Activated naive CD4-positive, alpha-beta T cell treated with anti-CD3 and anti-CD28 coated beads for 36 hours (primary cell): ENCODE measurements at regions not wholly inside any gene's neighbourhood (a gene's known extent, or its start where the extent isn't known, plus 50 kb on each side); places are given as distances from the start of the nearest gene placed in this dataset.

Experiments used
- CTCF ChIA-PET: fragments of 350-600 bp; sonication (Branson Sonifier 250); formaldehyde crosslinking; loops from one replicate; lab custom pipeline; 2021; ENCODE audit warnings: antibody characterized with exemption; lab: Charles Lee
- DNase-seq: peaks from one replicate; pipeline ENCODE4 v3.0.0-alpha.2; 2020
- H3K27ac Mint-ChIP-seq: one replicate; pipeline ENCODE4 v1.8.0; 2021; ENCODE audit warnings: mild to moderate bottlenecking, mixed read lengths
- H3K27me3 Mint-ChIP-seq: one replicate; pipeline ENCODE4 v1.8.0; 2021; ENCODE audit warnings: low read depth, mixed read lengths
- H3K36me3 Mint-ChIP-seq: one replicate; pipeline ENCODE4 v1.8.0; 2021; ENCODE audit warnings: low read depth, mixed read lengths
- H3K4me1 Mint-ChIP-seq: one replicate; pipeline ENCODE4 v1.8.0; 2021; ENCODE audit warnings: low read depth, mixed read lengths
- H3K4me3 Mint-ChIP-seq: one replicate; pipeline ENCODE4 v1.8.0; 2021; ENCODE audit warnings: mild to moderate bottlenecking, moderate library complexity, mixed read lengths
- H3K9me3 Mint-ChIP-seq: one replicate; pipeline ENCODE4 v1.8.0; 2021; ENCODE audit warnings: mixed read lengths
- intact Hi-C: fragments of 100-400 bp; cut with micrococcal nuclease; formaldehyde crosslinking; loops from one replicate; pipeline ENCODE4 v1.15.1; 2023

DNA sequence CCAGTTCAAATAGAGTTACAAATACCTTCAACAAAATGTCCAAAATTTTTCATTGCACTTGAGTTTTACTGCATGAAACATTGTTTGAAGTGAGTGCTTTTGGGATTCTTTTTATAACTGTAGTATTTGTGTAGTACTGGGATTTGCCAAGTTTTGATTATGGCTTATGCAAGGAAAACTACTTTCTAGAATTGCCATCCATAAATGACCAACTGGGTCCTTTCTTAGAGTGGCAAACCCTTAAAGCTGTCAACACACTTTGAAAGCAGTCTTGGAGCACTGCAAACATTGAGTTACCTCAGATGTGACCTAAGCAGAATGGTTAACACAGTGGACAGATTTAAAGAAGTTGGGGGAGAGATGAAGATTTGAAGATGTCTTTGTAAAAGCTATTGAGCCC, 379.6 kb upstream of the ZNF608 start:
- H3K4me1 Mint-ChIP-seq = no peaks in the 10 kb centered on the region
- CTCF ChIA-PET = no interaction called here
- no peak for DNase-seq

DNA sequence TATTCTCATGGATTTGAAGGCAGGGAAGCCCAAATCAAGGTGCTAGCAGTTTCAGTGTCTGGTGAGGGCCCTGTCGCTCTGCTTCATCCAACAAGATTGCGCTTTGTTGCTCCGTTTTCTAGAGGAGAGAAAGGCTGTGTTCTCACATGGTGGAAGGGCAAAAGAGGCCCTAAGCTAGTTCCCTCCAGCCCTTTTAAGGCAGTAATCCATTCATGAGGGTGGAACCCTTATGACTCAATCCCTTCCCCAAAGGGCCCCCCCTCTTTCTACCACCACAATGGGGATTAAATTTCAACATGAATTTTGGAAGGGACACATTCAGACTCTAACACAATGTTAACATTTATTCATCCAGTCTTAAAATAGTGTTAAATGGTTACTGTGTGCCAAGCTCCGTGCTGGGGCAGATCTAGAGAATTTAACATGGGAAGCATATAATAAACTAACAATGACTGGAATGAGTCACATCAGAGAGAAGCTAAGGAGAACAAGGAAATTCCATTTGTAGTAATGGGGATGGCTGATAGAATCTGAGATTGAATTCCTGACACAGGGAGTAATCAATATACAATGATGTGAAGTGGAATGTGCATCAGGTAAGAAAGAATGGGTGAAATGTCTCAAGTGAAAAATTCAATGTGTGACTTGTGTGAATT, 382.8 kb upstream of the ZNF608 start:
- Mint-ChIP-seq H3K4me1 (no peaks in the 10 kb centered on the region), H3K27ac (no peak overlapping the region), H3K36me3 (no peaks in the 10 kb centered on the region), H3K9me3 (peaks cover 1% of the 10 kb centered on the region), H3K27me3 (no peaks in the 10 kb centered on the region), H3K4me3 (no peak overlapping the region)
- intact Hi-C loops = no loop called here
- DNase-seq = no peak
- CTCF ChIA-PET = no interaction called here

More for the DNA sequence above, 379.6 kb upstream of the ZNF608 start:
- H3K4me3 Mint-ChIP-seq = no peak overlapping the region
- H3K9me3 Mint-ChIP-seq = no peaks in the 10 kb centered on the region
- H3K27me3 Mint-ChIP-seq = no peaks in the 10 kb centered on the region
- no peak overlapping the region for H3K27ac Mint-ChIP-seq
- no peaks in the 10 kb centered on the region for H3K36me3 Mint-ChIP-seq
- intact Hi-C loops = no loop called here

DNA sequence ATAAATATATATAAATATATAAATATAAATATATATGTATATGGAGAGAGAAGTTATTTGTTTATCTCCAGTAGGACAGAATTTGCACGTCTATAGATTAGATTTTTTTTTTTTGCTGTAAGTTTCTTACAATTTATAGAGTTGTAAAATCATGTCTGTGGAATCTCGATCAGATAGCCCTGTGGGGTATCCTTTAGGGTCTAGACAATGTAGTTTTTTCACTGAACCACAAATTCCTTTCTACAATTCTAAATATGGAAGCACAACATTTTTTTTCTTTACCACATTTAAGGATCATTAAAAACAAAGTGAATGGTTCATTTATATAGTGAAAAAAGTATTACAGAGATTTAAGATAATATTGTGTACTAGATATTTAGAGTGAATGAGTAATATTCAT, 384.2 kb upstream of the ZNF608 start:
- DNase-seq = no peak
- no peaks in the 10 kb centered on the region for H3K4me1 Mint-ChIP-seq
- H3K27me3 Mint-ChIP-seq = no peaks in the 10 kb centered on the region
- CTCF ChIA-PET = no interaction called here
- intact Hi-C loops = no loop called here
- H3K9me3 Mint-ChIP-seq = peaks cover 1% of the 10 kb centered on the region
- no peaks in the 10 kb centered on the region for H3K36me3 Mint-ChIP-seq
- no peak overlapping the region for H3K4me3 Mint-ChIP-seq
- H3K27ac Mint-ChIP-seq = no peak overlapping the region

DNA sequence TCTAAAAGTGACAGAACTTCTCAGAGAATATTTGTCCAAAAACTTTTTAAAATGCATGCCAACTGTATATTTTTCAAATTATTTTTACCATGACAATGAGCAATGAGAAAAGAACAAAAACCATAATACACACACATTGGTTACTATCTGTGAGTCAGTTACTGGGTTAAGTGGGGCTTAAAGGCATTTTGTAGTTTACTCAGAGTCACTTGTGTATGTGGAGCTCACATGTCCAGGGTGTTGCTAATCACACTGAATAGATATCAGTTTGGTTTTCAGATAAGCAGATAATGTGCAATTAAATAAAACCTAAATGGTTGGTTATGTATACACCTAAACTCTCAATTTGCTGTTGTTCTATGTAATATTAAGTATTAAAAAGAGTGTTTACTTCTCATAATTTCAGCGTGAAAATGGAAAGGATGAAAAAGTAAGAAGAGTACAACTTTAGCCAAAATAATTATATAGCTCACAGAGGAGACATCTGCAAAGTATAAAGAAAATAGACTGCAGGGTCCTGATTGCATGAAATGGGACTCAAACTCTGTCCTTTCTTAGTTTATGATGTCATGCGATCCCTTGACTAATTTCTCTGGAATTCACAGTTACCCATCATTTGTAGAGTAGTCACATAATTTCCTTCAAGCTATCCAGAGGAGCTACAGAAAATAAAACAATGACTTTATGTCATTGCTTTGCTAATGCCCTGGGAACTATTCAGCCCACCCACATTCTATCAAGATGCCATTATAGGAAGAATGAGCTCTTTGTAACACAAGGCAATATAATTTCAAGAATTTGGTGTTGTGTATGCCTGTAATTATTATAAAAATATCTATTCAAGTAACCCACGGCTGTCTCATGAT, 388.0 kb upstream of the ZNF608 start:
- Mint-ChIP-seq H3K36me3 (no peaks in the 10 kb centered on the region), H3K4me3 (no peak overlapping the region), H3K27ac (no peak overlapping the region), H3K27me3 (no peaks in the 10 kb centered on the region), H3K9me3 (peaks cover 3% of the 10 kb centered on the region), H3K4me1 (no peaks in the 10 kb centered on the region)
- intact Hi-C loops = no loop called here
- no peak for DNase-seq
- CTCF ChIA-PET = no interaction called here

DNA sequence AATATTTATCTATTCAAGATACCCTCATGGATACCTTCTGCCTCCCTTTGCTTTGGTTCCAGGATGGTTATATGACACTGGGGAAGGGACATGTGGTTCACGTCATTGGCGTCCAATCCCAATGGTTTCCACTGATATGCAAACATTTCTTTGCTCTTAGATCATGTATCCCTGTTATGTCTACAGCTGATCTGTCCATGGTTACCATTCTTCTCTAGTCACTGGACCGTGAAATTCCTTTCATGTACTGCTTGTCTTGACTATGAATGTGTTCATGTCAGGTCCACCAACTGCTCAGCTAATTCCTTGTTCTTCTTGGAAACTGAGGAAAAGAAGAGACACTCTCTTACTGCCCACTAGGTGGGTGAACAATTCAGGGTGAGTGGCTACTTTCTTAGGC, 391.1 kb upstream of the ZNF608 start:
- DNase-seq = no peak
- no peaks in the 10 kb centered on the region for H3K4me1 Mint-ChIP-seq
- no peaks in the 10 kb centered on the region for H3K27me3 Mint-ChIP-seq
- intact Hi-C loops = no loop called here
- peaks cover 3% of the 10 kb centered on the region for H3K9me3 Mint-ChIP-seq
- no peak overlapping the region for H3K4me3 Mint-ChIP-seq
- no peaks in the 10 kb centered on the region for H3K36me3 Mint-ChIP-seq
- no peak overlapping the region for H3K27ac Mint-ChIP-seq
- CTCF ChIA-PET = interaction anchor here (0.6 kb wide), 1 partner anchor 9 kb away, joined by 3 read pairs; no protein-coding TSS in a partner anchor

DNA sequence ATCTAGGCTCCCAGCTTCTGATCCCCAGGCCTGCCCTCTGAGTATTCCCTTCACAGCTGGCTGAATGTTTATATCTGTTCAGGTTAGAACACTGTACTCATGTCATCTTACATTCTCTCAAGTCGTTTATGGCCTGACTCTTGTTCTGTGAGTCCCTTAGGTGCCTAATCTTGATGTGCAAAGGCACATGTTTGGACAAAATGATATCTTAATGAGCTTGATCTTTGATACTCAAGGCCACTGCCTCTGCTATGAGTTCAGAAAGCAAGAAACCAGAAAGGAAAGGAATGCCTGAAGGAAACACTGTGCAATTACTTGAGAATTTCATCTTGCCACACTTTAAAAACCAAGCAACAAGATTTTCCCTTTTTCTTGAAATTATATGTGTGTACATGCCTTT, 391.8 kb upstream of the ZNF608 start:
- intact Hi-C loops = no loop called here
- no peak for DNase-seq
- Mint-ChIP-seq H3K27ac (no peak overlapping the region), H3K4me3 (no peak overlapping the region), H3K27me3 (no peaks in the 10 kb centered on the region), H3K36me3 (no peaks in the 10 kb centered on the region), H3K4me1 (no peaks in the 10 kb centered on the region), H3K9me3 (peaks cover 2% of the 10 kb centered on the region)
- CTCF ChIA-PET = interaction anchor here (0.6 kb wide), 1 partner anchor 411 kb away, joined by 3 read pairs; no protein-coding TSS in a partner anchor

DNA sequence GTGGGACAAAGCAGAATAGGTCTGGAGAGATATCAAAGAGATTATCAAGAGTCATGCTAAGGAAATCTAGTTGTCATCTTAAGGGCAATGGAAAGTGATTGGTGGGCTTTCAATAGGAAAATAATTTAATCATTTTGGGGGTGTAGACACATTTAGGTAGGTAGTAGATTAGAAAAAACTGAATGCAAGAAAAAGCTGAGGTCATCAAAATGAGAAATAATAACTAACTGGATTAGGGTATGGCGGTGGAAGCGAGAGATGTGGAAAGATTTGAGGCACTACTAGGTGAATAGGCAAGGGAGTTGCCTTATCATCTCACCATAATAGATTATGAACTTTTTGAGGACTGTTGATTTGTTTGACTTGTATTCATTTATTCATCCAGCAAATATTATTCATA, 393.2 kb upstream of the ZNF608 start:
- Mint-ChIP-seq H3K27ac (no peak overlapping the region), H3K36me3 (no peaks in the 10 kb centered on the region), H3K4me1 (no peaks in the 10 kb centered on the region), H3K27me3 (no peaks in the 10 kb centered on the region), H3K9me3 (peaks cover 2% of the 10 kb centered on the region), H3K4me3 (no peak overlapping the region)
- DNase-seq = no peak
- intact Hi-C loops = no loop called here
- CTCF ChIA-PET = no interaction called here

DNA sequence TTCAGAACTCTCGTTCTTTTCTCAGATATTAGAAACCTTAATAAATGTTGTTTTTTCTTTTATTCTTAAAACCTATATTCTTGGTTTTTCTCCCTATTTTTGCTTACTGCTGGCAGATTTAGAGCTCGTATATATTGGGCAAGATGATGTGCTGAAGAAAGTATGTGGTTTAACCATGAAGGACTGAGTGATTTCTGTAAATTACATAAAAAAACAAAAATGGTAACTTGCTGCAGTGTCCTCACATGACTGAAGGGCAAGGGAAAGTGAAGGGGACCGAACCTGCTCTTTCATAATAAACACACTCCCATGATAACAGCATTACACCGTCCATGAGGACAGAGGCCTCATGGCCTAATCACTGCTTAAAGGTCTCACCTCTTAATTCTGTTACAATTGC, 393.8 kb upstream of the ZNF608 start:
- Mint-ChIP-seq H3K9me3 (peaks cover 2% of the 10 kb centered on the region), H3K27ac (no peak overlapping the region), H3K4me3 (no peak overlapping the region), H3K27me3 (no peaks in the 10 kb centered on the region), H3K4me1 (no peaks in the 10 kb centered on the region), H3K36me3 (no peaks in the 10 kb centered on the region)
- intact Hi-C loops = no loop called here
- DNase-seq = no peak
- CTCF ChIA-PET = no interaction called here

DNA sequence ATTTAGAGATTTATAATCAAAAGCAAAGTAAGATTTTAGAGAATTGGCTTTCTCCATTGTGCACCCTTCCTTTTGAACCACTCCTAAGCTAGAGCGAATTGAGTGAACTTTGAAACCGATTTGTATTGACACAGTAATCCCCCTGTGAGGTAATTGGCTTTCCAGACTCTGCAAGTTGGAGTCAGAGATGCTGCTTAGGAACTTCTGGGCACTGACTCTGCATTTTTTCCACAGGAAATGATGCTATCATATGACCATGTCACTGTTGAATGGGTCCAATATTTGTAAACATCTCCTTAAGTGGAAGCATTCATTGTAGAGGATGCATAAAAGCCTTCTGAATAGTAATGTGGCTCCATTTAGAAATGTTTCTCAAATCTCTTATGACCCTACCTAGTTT, 394.4 kb upstream of the ZNF608 start:
- no peaks in the 10 kb centered on the region for H3K27me3 Mint-ChIP-seq
- intact Hi-C loops = no loop called here
- no peak overlapping the region for H3K27ac Mint-ChIP-seq
- no peak for DNase-seq
- peaks cover 2% of the 10 kb centered on the region for H3K9me3 Mint-ChIP-seq
- no peaks in the 10 kb centered on the region for H3K4me1 Mint-ChIP-seq
- no peak overlapping the region for H3K4me3 Mint-ChIP-seq
- CTCF ChIA-PET = no interaction called here
- H3K36me3 Mint-ChIP-seq = no peaks in the 10 kb centered on the region

DNA sequence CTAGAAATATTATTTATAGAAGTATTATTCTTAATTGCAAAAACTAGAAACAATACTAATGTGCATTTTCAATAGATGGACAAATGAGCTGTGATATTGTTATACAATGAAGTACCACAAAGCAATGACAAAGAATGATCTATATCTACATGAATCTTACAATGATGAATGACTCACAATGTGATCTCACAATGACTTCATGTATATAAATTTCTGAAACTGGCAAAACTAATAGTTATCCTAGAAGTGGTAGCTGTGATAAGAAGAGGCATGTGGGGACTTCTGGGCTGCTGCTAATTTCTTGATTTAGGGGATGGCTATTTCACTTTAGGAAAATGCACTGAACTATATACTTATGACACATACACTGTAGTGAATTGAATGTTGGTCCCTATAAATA, 396.0 kb upstream of the ZNF608 start:
- Mint-ChIP-seq H3K4me3 (no peak overlapping the region), H3K27me3 (no peaks in the 10 kb centered on the region), H3K27ac (no peak overlapping the region), H3K36me3 (no peaks in the 10 kb centered on the region), H3K4me1 (no peaks in the 10 kb centered on the region), H3K9me3 (peaks cover 2% of the 10 kb centered on the region)
- no peak for DNase-seq
- intact Hi-C loops = no loop called here
- CTCF ChIA-PET = no interaction called here

DNA sequence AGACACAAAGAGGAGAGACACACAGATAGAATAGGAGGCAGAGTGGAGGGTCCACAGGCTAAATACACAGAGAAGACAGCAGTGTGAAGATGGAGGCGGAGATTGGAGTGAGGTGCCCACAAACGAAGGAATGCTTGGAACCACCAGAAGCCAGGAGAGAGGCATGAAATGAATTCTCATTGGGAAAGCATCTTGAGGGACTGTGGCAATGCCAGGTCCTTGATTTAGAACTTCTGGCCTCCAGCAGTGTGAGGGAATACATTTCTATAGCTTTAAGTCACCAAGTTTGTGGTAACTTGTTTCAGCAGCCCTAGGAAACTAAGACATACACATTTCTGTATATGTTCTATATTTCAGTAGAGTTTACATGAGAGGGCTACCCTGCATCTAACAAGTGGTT, 396.6 kb upstream of the ZNF608 start:
- CTCF ChIA-PET = no interaction called here
- peaks cover 2% of the 10 kb centered on the region for H3K9me3 Mint-ChIP-seq
- H3K27me3 Mint-ChIP-seq = no peaks in the 10 kb centered on the region
- no peak overlapping the region for H3K4me3 Mint-ChIP-seq
- H3K36me3 Mint-ChIP-seq = no peaks in the 10 kb centered on the region
- DNase-seq = no peak
- intact Hi-C loops = no loop called here
- H3K4me1 Mint-ChIP-seq = no peaks in the 10 kb centered on the region
- H3K27ac Mint-ChIP-seq = no peak overlapping the region

DNA sequence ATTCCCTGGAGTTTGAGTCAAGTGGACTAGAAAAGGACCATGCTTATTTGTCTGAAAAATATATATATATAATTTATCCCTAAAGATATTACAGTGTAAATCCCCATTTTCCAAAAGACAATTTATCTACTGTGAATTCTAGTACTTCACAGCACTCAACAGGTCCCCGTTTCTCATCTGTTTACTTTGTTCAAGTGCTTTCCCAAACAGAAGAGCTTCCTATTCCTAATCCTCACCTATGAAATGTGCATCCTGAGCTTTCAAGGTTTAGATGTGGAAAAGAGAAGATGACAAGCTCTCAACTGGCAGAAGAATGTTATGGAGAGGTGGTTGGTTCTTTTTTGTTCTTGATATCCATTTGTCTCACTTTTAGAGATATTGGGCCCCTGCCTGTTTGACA, 401.6 kb upstream of the ZNF608 start:
- no peak for DNase-seq
- H3K27ac Mint-ChIP-seq = no peak overlapping the region
- H3K27me3 Mint-ChIP-seq = no peaks in the 10 kb centered on the region
- CTCF ChIA-PET = no interaction called here
- H3K4me1 Mint-ChIP-seq = no peaks in the 10 kb centered on the region
- no peaks in the 10 kb centered on the region for H3K36me3 Mint-ChIP-seq
- intact Hi-C loops = no loop called here
- H3K4me3 Mint-ChIP-seq = no peak overlapping the region
- no peaks in the 10 kb centered on the region for H3K9me3 Mint-ChIP-seq

DNA sequence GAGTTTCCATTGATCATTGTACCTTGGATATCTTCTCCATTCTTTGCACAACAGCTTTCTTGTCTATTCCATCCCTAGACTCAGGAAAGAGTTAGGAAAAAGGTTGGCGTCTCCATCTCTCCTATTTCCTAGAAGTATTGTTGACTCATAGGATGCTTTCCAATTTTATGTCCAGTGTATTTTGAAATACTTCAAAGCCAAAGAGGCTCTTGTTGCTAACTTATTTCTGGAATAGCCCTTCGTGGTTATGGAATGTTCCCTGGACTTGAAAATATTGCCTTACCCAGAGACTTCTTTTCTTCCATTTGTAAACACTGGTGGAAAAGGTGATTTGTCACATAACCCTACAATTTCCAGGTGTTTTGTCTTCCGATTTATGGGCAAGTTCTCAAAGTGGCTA, 402.3 kb upstream of the ZNF608 start:
- H3K36me3 Mint-ChIP-seq = no peaks in the 10 kb centered on the region
- no peak overlapping the region for H3K27ac Mint-ChIP-seq
- intact Hi-C loops = no loop called here
- H3K9me3 Mint-ChIP-seq = no peaks in the 10 kb centered on the region
- CTCF ChIA-PET = no interaction called here
- no peaks in the 10 kb centered on the region for H3K4me1 Mint-ChIP-seq
- no peak for DNase-seq
- no peak overlapping the region for H3K4me3 Mint-ChIP-seq
- H3K27me3 Mint-ChIP-seq = no peaks in the 10 kb centered on the region
